WTC11 (cell line): ENCODE measurements at regions not wholly inside any gene's neighbourhood (a gene's known extent, or its start where the extent isn't known, plus 50 kb on each side); places are given as distances from the start of the nearest gene placed in this dataset.

Experiments
- ATF1 ChIP-seq: sonication (generic); formaldehyde crosslinking; IDR thresholded peaks from 2 replicates; pipeline ENCODE4 v1.8.1; 2023; ENCODE audit warnings: mild to moderate bottlenecking, moderate library complexity, missing genetic modification reagents
- CREM ChIP-seq: sonication (generic); formaldehyde crosslinking; IDR thresholded peaks from 2 replicates; pipeline ENCODE4 v1.8.1; 2022; ENCODE audit warnings: mild to moderate bottlenecking, missing genetic modification reagents, moderate library complexity
- ESRRA ChIP-seq: sonication (generic); formaldehyde crosslinking; IDR thresholded peaks from 2 replicates; pipeline ENCODE4 v1.8.1; 2022; ENCODE audit warnings: mild to moderate bottlenecking, missing genetic modification reagents, borderline replicate concordance
- FOXP1 ChIP-seq: sonication (generic); formaldehyde crosslinking; IDR thresholded peaks from 2 replicates; pipeline ENCODE4 v1.8.0; 2022; ENCODE audit warnings: missing genetic modification reagents, mild to moderate bottlenecking, moderate library complexity, borderline replicate concordance
- IRF1 ChIP-seq: sonication (generic); formaldehyde crosslinking; IDR thresholded peaks from 2 replicates; pipeline ENCODE4 v1.8.0; 2023; ENCODE audit warnings: missing genetic modification reagents
- NR3C1 ChIP-seq: sonication (generic); formaldehyde crosslinking; conservative IDR thresholded peaks from 2 replicates; pipeline ENCODE4 v1.8.1; 2023; ENCODE audit warnings: low read depth, mild to moderate bottlenecking, missing genetic modification reagents
- TEAD1 ChIP-seq: sonication (generic); formaldehyde crosslinking; IDR thresholded peaks from 2 replicates; pipeline ENCODE4 v1.8.0; 2022; ENCODE audit warnings: mild to moderate bottlenecking, missing genetic modification reagents
- ZNF121 ChIP-seq: sonication (generic); formaldehyde crosslinking; IDR thresholded peaks from 2 replicates; pipeline ENCODE4 v1.8.0; 2023; ENCODE audit warnings: missing genetic modification reagents
- ZNF263 ChIP-seq: sonication (generic); formaldehyde crosslinking; IDR thresholded peaks from 2 replicates; pipeline ENCODE4 v1.8.1; 2022; ENCODE audit warnings: low read depth, mild to moderate bottlenecking, moderate library complexity, missing genetic modification reagents
- TF ChIP-seq, protein P1 (sequence below): fragments of 200-600 bp; IDR thresholded peaks from 2 replicates; pipeline ENCODE4 v1.8.0; 2022; ENCODE audit warnings: antibody characterized with exemption

GRCh38 chr1:193413376-193413775 lies 227.0 kb upstream of the B3GALT2 start:
- TF ChIP-seq ZNF263 (CRISPR knock-in tag), result no peak
- no peak for TF ChIP-seq NR3C1 (CRISPR knock-in tag)
- TF ChIP-seq ZNF121 (CRISPR knock-in tag), result no peak
- TF ChIP-seq, protein P1, sequence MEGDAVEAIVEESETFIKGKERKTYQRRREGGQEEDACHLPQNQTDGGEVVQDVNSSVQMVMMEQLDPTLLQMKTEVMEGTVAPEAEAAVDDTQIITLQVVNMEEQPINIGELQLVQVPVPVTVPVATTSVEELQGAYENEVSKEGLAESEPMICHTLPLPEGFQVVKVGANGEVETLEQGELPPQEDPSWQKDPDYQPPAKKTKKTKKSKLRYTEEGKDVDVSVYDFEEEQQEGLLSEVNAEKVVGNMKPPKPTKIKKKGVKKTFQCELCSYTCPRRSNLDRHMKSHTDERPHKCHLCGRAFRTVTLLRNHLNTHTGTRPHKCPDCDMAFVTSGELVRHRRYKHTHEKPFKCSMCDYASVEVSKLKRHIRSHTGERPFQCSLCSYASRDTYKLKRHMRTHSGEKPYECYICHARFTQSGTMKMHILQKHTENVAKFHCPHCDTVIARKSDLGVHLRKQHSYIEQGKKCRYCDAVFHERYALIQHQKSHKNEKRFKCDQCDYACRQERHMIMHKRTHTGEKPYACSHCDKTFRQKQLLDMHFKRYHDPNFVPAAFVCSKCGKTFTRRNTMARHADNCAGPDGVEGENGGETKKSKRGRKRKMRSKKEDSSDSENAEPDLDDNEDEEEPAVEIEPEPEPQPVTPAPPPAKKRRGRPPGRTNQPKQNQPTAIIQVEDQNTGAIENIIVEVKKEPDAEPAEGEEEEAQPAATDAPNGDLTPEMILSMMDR, result no peak
- no peak for TF ChIP-seq IRF1
- no peak for TF ChIP-seq ESRRA (CRISPR knock-in tag)
- no peak for TF ChIP-seq CREM
- no peak for TF ChIP-seq FOXP1 (CRISPR knock-in tag)
- no peak for TF ChIP-seq ATF1 (CRISPR knock-in tag)
- TF ChIP-seq TEAD1 (CRISPR knock-in tag), result no peak
